ENCODE measurements at regions not wholly inside any gene's neighbourhood (a gene's known extent, or its start where the extent isn't known, plus 50 kb on each side); places are given as distances from the start of the nearest gene placed in this dataset.

DNA sequence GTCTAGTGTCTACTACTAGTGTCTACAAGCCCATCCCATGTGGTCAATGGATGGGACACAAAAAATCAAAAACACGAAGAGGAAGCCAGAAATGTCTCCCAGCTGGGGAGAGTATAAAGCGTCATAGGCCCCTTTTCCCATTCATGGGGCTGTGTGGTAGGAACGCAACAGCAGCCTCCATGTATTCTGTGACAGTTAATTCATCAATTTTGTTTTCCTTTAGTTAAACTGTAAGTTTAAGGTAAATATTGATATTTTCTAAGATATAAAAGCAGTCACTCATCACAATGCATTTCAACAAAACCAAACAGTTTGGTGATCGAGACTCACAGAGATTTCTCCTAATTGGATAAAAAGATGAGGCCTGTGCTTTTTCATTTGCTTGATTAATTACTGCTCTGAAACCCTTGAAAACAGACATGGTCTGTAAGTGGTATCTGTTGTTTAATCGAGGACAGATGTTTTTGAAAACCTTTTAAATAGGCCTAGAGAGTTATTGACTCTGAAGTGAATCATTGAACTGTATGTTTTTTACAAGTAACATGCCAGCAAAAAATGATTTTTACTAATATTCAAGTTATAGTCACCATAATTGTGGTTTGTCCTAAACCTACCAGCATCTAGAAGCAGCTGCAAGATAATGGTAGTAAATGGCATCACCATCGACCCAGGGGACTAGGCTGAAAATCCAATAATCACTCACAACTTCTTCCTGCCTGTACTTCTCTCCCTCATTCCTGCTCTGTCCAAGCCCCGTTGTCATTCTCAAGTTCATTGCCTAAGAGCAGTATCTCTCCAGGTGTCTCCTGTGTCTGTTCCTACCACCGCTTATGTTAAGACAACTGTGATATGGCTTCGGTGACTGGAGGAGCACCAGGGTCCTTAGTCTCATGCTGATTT is 87.7 kb upstream of the SHISA3 start:
- TF ChIP-seq EZH2 (IDR thresholded peaks at IDR 0.05), result no peak
- TF ChIP-seq, protein P1, sequence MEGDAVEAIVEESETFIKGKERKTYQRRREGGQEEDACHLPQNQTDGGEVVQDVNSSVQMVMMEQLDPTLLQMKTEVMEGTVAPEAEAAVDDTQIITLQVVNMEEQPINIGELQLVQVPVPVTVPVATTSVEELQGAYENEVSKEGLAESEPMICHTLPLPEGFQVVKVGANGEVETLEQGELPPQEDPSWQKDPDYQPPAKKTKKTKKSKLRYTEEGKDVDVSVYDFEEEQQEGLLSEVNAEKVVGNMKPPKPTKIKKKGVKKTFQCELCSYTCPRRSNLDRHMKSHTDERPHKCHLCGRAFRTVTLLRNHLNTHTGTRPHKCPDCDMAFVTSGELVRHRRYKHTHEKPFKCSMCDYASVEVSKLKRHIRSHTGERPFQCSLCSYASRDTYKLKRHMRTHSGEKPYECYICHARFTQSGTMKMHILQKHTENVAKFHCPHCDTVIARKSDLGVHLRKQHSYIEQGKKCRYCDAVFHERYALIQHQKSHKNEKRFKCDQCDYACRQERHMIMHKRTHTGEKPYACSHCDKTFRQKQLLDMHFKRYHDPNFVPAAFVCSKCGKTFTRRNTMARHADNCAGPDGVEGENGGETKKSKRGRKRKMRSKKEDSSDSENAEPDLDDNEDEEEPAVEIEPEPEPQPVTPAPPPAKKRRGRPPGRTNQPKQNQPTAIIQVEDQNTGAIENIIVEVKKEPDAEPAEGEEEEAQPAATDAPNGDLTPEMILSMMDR (IDR thresholded peaks at IDR 0.05), result no peak
- no peak for TF ChIP-seq EZH2phosphoT487 (IDR thresholded peaks at IDR 0.05)

All from neural progenitor cell (in vitro differentiated cells).